Muscle layer of duodenum (tissue), 2 donors: ENCODE measurements at regions not wholly inside any gene's neighbourhood (a gene's known extent, or its start where the extent isn't known, plus 50 kb on each side); places are given as distances from the start of the nearest gene placed in this dataset.
"Not testable (repeated sequence)": the region's sequence is repeated elsewhere in the genome, so short reads cannot be mapped to it uniquely, and the experiment has no call there.

Experiments used
- H3K27ac ChIP-seq: one replicate; pipeline ENCODE4 v1.7.0; 2013; ENCODE audit warnings: mild to moderate bottlenecking, low read length
- H3K27me3 ChIP-seq: one replicate; pipeline ENCODE4 v1.7.0; 2013; ENCODE audit warnings: low read depth, mild to moderate bottlenecking, control low read depth, low read length
- H3K36me3 ChIP-seq, 2 donors: one replicate each; pipeline ENCODE4 v1.7.0; 2013; ENCODE audit warnings: low read length in 2 of 2, control low read depth in 1 of 2, mild to moderate bottlenecking in 1 of 2; ENCODE audit not compliant: insufficient read depth in 2 of 2, control insufficient read depth in 1 of 2
- H3K4me1 ChIP-seq, 2 donors: one replicate each; pipeline ENCODE4 v1.7.0; 2013; ENCODE audit warnings: low read length in 2 of 2, mild to moderate bottlenecking in 2 of 2, control low read depth in 1 of 2, moderate library complexity in 1 of 2; ENCODE audit not compliant: insufficient read depth in 2 of 2, control insufficient read depth in 1 of 2
- H3K4me3 ChIP-seq, 2 donors: one replicate each; pipeline ENCODE4 v1.7.0; 2013; ENCODE audit warnings: low read length in 2 of 2, low read depth in 1 of 2, mild to moderate bottlenecking in 1 of 2
- H3K9me3 ChIP-seq, 2 donors: one replicate each; pipeline ENCODE4 v1.7.0; 2013; ENCODE audit warnings: low read length in 2 of 2, control low read depth in 1 of 2, mild to moderate bottlenecking in 1 of 2; ENCODE audit not compliant: control insufficient read depth in 1 of 2
- donor health status: healthy.

DNA sequence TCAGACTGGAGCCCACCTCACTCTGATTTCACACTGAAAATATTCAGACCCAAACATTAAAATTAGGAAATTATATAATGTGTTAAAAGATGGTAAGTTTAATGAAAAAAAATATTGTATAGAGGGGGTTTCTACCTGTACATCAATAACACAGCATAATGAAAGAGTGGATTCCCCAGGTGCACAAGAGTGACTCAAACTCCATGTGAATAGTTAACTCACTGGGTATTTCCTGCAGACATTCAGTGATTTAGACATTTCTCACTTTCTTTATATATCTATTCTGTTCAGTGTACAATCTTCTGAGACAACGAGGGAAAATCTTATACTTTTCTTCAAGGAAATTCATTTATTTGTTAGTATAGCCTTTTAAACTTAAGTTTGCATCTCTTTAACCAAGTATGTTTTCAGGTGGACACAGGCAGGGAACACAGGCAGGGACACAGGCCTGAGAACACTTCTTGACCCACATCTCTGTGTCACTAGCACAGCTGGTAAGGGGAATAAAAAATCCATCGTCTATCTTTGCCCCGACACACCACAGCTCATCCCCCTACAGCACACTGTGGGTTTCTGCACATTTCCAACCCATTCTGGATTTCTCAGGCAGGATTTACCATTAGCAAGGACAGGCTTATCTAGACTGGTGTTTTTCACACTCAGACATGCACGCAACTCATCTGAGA is 525.5 kb upstream of the BOD1L1 start:
- no peak overlapping the region for H3K4me3 ChIP-seq

DNA sequence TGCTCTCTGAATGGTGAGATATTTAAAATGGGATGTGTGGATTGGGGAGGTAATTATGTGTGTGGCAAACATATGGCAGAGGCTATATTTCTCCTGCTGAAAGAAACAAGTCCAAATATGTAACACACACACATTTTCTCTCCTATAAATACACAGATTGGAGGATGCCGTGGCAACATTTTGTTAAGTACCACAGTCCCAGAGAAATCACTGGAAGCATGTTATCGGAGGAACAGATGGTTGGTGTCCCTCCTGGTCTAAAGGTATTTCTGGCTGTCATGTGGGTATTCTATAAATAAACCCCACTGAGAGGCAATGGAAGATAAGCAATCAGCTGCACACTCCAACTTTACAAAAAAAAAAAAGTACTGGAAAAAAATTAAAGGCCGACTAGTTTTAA is 528.3 kb upstream of the BOD1L1 start:
- no peaks in the 10 kb centered on the region for H3K36me3 ChIP-seq
- no peak overlapping the region for H3K4me3 ChIP-seq
- no peaks in the 10 kb centered on the region for H3K9me3 ChIP-seq
- H3K27me3 ChIP-seq = no peaks in the 10 kb centered on the region
- H3K27ac ChIP-seq = no peak overlapping the region
- no peaks in the 10 kb centered on the region for H3K4me1 ChIP-seq

More for the DNA sequence above, 525.5 kb upstream of the BOD1L1 start:
- Histone ChIP-seq H3K36me3 (no peaks in the 10 kb centered on the region), H3K4me1 (no peaks in the 10 kb centered on the region), H3K27me3 (no peaks in the 10 kb centered on the region), H3K27ac (no peak overlapping the region), H3K9me3 (no peaks in the 10 kb centered on the region)

DNA sequence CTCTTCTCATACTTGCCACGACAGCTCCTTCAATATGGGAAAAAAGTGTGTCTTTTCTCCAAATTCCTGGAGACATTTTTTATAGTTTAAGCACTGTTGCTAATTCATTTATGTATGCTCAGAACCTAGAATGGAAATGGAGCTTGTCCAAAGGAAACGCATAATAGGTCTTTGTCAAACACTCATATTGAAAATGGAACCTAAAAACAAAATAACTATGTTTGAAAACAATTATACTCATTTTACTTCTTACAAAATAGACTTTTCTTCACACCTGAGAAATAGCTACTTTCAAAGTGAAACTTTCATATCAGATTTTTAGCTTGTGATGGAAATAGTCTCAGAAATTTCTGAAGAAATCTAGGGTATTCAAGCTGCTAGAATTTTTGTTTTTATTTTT is 529.7 kb upstream of the BOD1L1 start:
- H3K4me3 ChIP-seq = no peak overlapping the region
- no peak overlapping the region for H3K27ac ChIP-seq
- H3K27me3 ChIP-seq = no peaks in the 10 kb centered on the region
- no peaks in the 10 kb centered on the region for H3K4me1 ChIP-seq
- no peaks in the 10 kb centered on the region for H3K9me3 ChIP-seq
- H3K36me3 ChIP-seq = no peaks in the 10 kb centered on the region

DNA sequence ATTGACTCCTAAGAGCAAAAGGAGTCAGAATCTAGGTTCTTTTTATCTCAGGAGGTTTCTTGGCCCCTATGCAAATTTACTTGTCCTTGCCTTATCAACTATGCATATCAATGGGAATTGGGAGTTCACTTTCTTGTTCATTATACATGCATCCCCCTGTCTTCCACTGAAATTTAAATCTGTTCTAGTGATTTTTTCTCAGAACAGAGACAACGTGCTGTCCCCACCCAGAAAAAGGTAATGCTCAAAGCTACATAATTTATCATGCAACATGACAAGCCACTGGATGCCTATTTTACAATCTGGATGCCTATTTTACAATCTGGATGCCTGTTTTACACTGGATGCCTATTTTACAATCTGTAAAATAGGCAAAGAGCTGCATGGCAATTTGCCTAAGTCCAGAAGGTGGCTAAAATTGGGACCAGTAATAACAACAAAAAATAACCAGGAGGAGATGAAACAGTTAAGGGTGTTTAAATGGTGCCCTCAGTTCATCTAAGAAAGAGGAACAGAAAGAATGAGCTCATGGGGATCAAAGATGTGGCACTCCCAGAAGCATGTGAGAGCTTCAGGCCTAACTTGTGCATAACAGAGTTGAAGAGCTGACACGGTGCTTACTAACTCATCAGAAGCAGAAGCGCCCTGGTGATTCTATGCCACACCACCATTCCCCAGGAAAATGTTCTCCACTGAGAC is 537.8 kb upstream of the BOD1L1 start:
- no peaks in the 10 kb centered on the region for H3K36me3 ChIP-seq

DNA sequence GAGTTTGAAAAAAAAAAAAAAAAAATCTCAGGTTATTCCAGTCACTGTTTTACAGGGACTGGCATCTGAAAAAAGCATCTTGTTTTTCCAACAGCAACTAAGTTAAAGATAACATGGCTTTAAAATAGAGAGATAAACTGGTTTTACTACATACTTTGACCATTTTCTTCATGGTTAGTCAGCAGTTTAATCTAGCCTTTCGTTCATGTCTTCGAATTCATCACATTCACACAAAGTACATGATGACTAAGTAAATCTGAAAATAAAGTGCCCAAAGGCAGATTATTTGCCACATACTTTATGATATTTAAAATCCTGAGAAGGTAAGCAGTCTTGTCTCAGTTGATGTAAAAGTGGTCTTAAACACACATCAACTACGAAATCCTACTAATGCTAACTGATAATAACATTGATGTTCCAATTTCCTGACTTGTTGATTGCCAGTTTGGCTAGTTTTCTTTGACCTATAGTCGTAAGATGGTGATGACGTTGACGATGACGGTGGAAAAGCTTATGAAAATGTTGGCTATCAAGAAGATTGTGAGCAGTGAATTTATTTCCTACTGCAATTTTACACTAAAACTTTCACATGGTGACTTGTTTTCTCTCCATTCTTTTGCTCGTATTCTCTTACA is 540.5 kb upstream of the BOD1L1 start:
- H3K27me3 ChIP-seq = no peaks in the 10 kb centered on the region
- H3K4me1 ChIP-seq = no peaks in the 10 kb centered on the region
- no peaks in the 10 kb centered on the region for H3K36me3 ChIP-seq
- H3K27ac ChIP-seq = no peak overlapping the region
- no peaks in the 10 kb centered on the region for H3K9me3 ChIP-seq
- no peak overlapping the region for H3K4me3 ChIP-seq

More for the DNA sequence above, 537.8 kb upstream of the BOD1L1 start:
- no peaks in the 10 kb centered on the region for H3K4me1 ChIP-seq
- H3K27me3 ChIP-seq = no peaks in the 10 kb centered on the region
- no peak overlapping the region for H3K4me3 ChIP-seq
- H3K9me3 ChIP-seq = no peaks in the 10 kb centered on the region
- H3K27ac ChIP-seq = no peak overlapping the region

DNA sequence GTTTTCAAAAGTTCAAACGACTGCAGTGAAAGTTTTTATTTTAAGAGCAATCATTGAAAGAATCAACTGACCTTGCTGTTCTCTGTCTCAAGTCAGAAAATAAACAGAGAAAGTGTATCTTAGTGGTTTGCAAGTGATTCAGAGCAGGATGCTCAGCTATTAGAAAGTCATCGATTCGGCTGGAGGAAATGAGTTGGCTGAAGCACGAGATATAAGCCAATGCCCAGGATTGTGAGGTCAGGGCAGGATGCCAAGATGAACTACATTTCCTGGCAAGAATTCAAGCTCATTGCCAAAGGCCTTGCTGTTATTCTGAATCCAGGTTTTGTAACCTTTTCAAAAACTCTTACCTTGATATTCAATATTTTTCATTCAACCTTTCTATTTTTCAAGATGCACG is 541.4 kb upstream of the BOD1L1 start:
- H3K9me3 ChIP-seq = no peaks in the 10 kb centered on the region
- no peak overlapping the region for H3K4me3 ChIP-seq
- no peak overlapping the region for H3K27ac ChIP-seq
- no peaks in the 10 kb centered on the region for H3K36me3 ChIP-seq
- H3K4me1 ChIP-seq = no peaks in the 10 kb centered on the region
- H3K27me3 ChIP-seq = no peaks in the 10 kb centered on the region

DNA sequence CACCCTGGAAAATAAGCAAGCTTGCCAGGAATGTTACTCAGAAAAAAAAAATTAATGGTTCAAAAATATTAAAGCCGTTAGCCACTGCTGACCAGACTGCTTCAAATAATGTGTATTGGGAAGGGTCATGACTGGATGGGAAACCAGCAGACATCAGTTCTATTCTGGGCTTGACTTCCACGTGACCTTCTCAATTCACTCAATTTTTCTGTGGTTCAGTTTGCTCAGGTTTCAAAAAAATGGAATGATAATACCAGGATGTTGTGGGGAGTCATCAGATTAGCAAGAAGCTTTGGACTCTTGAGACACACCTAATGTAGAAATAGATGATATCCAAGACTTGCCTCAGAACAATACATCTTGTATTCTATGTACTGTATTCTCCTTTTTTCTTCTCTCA is 541.9 kb upstream of the BOD1L1 start:
- Histone ChIP-seq H3K4me3 (no peak overlapping the region), H3K4me1 (no peaks in the 10 kb centered on the region), H3K27ac (no peak overlapping the region), H3K36me3 (no peaks in the 10 kb centered on the region), H3K27me3 (no peaks in the 10 kb centered on the region), H3K9me3 (no peaks in the 10 kb centered on the region)

DNA sequence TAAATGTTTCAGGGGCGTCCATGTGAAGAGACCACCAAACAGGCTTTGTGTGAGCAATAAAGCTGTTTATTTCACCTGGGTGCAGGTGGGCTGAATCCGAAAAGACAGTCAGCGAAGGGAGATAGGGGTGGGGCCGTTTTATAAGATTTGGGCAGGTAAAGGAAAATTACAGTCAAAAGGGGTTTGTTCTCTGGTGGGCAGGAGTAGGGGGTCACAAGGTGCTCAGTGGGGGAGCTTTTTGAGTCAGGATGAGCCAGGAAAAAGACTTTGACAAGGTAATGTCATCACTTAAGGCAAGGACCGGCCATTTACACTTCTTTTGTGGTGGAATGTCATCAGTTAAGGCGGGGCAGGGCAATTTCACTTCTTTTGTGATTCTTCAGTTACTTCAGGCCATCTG is 542.4 kb upstream of the BOD1L1 start:
- H3K27me3 ChIP-seq, H3K9me3 ChIP-seq, H3K4me3 ChIP-seq, H3K36me3 ChIP-seq, H3K27ac ChIP-seq, H3K4me1 ChIP-seq: not testable (repeated sequence)

DNA sequence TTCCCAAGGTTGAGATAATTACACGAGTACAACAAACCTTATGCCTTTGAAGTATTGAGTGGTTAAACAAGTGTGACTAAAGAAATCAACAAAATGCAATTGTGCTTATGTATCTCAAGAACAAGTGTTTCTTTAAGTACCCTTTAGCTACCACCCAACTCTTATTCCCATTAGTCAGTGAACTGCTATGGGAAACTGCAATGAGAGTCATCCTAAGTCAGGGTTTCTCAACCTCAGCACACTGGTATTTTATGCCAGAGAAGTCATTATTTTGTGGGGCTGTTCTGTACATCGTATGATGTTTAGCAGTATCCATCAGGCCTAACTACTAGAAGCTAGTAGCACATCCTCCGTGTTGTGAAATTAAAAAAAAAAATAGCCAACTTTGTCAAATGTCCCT is 549.1 kb upstream of the BOD1L1 start:
- Histone ChIP-seq H3K9me3 (no peaks in the 10 kb centered on the region), H3K27ac (no peak overlapping the region), H3K4me3 (no peak overlapping the region), H3K27me3 (no peaks in the 10 kb centered on the region), H3K36me3 (no peaks in the 10 kb centered on the region), H3K4me1 (peaks cover 0 to 10% of the 10 kb centered on the region in 2 donors)

DNA sequence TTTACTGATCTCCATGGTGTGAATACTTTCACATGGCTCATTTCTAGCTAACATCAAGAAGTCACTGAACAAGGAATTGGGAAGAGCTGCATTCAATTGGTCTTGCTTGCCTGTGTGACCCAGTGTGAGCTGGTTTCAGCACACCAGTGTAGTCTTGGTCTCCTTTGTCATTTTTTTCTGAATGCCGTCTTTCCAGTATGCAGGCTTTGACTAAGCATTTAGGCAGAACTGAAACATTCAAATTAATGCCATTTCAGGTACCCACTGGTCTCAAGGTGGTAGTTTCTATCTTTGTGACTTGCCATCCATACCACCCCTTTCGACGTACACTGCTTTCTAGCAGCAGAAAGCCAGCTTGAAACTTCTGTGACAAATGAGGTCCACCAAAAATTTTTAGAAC is 550.5 kb upstream of the BOD1L1 start:
- Histone ChIP-seq H3K27me3 (no peaks in the 10 kb centered on the region), H3K4me1 (peaks cover 0 to 10% of the 10 kb centered on the region in 2 donors), H3K9me3 (no peaks in the 10 kb centered on the region), H3K36me3 (no peaks in the 10 kb centered on the region), H3K4me3 (no peak overlapping the region), H3K27ac (no peak overlapping the region)

DNA sequence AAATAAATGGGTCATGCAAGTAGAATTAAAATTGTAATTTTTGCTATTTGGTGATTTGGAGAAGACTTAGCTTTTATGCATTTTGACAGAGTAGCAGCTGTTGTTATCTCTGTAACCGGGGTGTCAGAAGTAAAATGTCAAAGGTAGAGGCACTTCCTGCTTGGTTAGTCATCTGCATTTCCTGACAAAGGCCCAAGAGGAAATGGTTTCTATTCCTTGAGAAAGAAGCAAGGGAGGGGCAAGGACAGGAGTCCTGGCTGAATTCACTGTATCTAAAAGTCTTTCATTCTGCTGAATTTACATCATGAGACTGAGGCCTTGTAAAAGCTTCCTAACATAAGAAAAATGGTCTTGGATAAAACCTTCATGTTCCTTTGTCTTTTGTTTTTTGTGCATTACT is 550.9 kb upstream of the BOD1L1 start:
- peaks cover 0 to 10% of the 10 kb centered on the region in 2 donors for H3K4me1 ChIP-seq
- no peak overlapping the region for H3K4me3 ChIP-seq
- H3K27ac ChIP-seq = no peak overlapping the region
- H3K9me3 ChIP-seq = no peaks in the 10 kb centered on the region
- H3K27me3 ChIP-seq = no peaks in the 10 kb centered on the region
- H3K36me3 ChIP-seq = no peaks in the 10 kb centered on the region
